Glomerular endothelial cell (primary cell): ENCODE measurements at regions not wholly inside any gene's neighbourhood (a gene's known extent, or its start where the extent isn't known, plus 50 kb on each side); places are given as distances from the start of the nearest gene placed in this dataset.
"Not testable (repeated sequence)": the region's sequence is repeated elsewhere in the genome, so short reads cannot be mapped to it uniquely, and the experiment has no call there.

Experiments
- DNase-seq: peaks from one replicate; pipeline ENCODE4 v3.0.0-alpha.2; 2011; ENCODE audit warnings: low read depth, low spot score; ENCODE audit errors: extremely low read depth

- DNase-seq: no peak
These were observed 203.5 kb downstream of the LPIN1 start for GRCh38 chr2:11949732-11950523.

- no peak for DNase-seq
These were observed 204.5 kb downstream of the LPIN1 start for GRCh38 chr2:11950896-11951295.

- DNase-seq: not testable (repeated sequence)
These were observed 205.1 kb downstream of the LPIN1 start for GRCh38 chr2:11951492-11951891.

- no peak for DNase-seq
These were observed 206.8 kb downstream of the LPIN1 start for GRCh38 chr2:11953258-11953657.

GRCh38 chr2:11955314-11955713, 208.9 kb downstream of the LPIN1 start:
- no peak for DNase-seq

- DNase-seq: no peak
These were observed 209.5 kb downstream of the LPIN1 start for GRCh38 chr2:11955884-11956291.

- no peak for DNase-seq
These were observed 216.4 kb downstream of the LPIN1 start for GRCh38 chr2:11962707-11963328.

GRCh38 chr2:11963966-11964365, 217.5 kb downstream of the LPIN1 start:
- DNase-seq: no peak

- no peak for DNase-seq
These were observed 221.6 kb downstream of the LPIN1 start for GRCh38 chr2:11967946-11968465.

GRCh38 chr2:11968521-11968920, 222.1 kb downstream of the LPIN1 start:
- DNase-seq: no peak

- no peak for DNase-seq
These were observed 223.3 kb downstream of the LPIN1 start for GRCh38 chr2:11969774-11970173.

GRCh38 chr2:11974573-11974972, 228.1 kb downstream of the LPIN1 start:
- no peak for DNase-seq

GRCh38 chr2:11975373-11975772, 228.9 kb downstream of the LPIN1 start:
- DNase-seq: no peak

GRCh38 chr2:11976073-11976472, 229.6 kb downstream of the LPIN1 start:
- no peak for DNase-seq

- DNase-seq: no peak
These were observed 231.5 kb downstream of the LPIN1 start for GRCh38 chr2:11977766-11978524.

- no peak for DNase-seq
These were observed 234.4 kb downstream of the LPIN1 start for GRCh38 chr2:11980809-11981208.

GRCh38 chr2:11983401-11983800, 237.0 kb downstream of the LPIN1 start:
- no peak for DNase-seq

GRCh38 chr2:11983870-11984269, 237.4 kb downstream of the LPIN1 start:
- no peak for DNase-seq

- DNase-seq: no peak
These were observed 238.1 kb downstream of the LPIN1 start for GRCh38 chr2:11984316-11985158.

- DNase-seq: no peak
These were observed 239.6 kb downstream of the LPIN1 start for GRCh38 chr2:11985817-11986566.
